ENCODE measurements at regions not wholly inside any gene's neighbourhood (a gene's known extent, or its start where the extent isn't known, plus 50 kb on each side); places are given as distances from the start of the nearest gene placed in this dataset.

- no peaks in the 10 kb centered on the region for H4K20me1 ChIP-seq (ENCODE audit: insufficient read depth, low read length)
- no TSS peak for BruUV-seq (replicated peaks)
- H3K9me3 ChIP-seq (ENCODE audit: control insufficient read depth, insufficient read depth, low read length): no peaks in the 10 kb centered on the region
- intact Hi-C loops (cut with micrococcal nuclease) (no loop called here), in situ Hi-C loops (cut with MboI; ENCODE audit: low sequenced_read_pairs) (no loop called here), dilution Hi-C loops (cut with HindIII; ENCODE audit: low sequenced_read_pairs, unreplicated experiment) (no loop called here)
- no peak overlapping the region for H4K5ac ChIP-seq (ENCODE audit: low read depth, low read length)
- H2BK120ac ChIP-seq (ENCODE audit: low read depth, low read length): no peak overlapping the region
- H3K4ac ChIP-seq (ENCODE audit: low read depth, low read length): no peak overlapping the region
- no peaks in the 10 kb centered on the region for H3K79me1 ChIP-seq (ENCODE audit: low read depth in 1 of 2, low read length in 2 of 2)
- H3K9ac ChIP-seq (ENCODE audit: low read depth, low read length): no peak overlapping the region
- no peak for DNase-seq
- no peak overlapping the region for H3K4me2 ChIP-seq (ENCODE audit: low read depth, low read length)
- H2AK9ac ChIP-seq (replicated peaks; ENCODE audit: low read depth, low read length, poor library complexity): no peak overlapping the region
- no peaks in the 10 kb centered on the region for H3K9me1 ChIP-seq (ENCODE audit: insufficient read depth, low read length)
- ChIA-PET CTCF (interaction anchor here (1.3 kb wide), 1 partner anchor 16 kb away, joined by 3 read pairs; no protein-coding TSS in a partner anchor), POLR2A (ENCODE audit: unreplicated experiment) (no interaction called here)
- peaks cover 4% of the 10 kb centered on the region for H3K27me3 ChIP-seq (ENCODE audit: control insufficient read depth, insufficient read depth, low read length)
- H3K27ac ChIP-seq (ENCODE audit: insufficient read depth, low read length): no peak overlapping the region
- no peak overlapping the region for H2BK15ac ChIP-seq (ENCODE audit: low read depth, low read length)
- no peak overlapping the region for H3K14ac ChIP-seq (replicated peaks; ENCODE audit: low read depth, low read length)
- H2AK5ac ChIP-seq (ENCODE audit: low read depth, low read length): no peak overlapping the region
- no peaks in the 10 kb centered on the region for H3K4me1 ChIP-seq (ENCODE audit: control insufficient read depth, insufficient read depth, low read length)
- no peak overlapping the region for H3K4me3 ChIP-seq (ENCODE audit: insufficient read depth, low read depth, low read length)
- no peak overlapping the region for H3K56ac ChIP-seq (ENCODE audit: extremely low read depth, insufficient read depth, low read length)
- H3K23ac ChIP-seq (ENCODE audit: low read depth, low read length): no peak overlapping the region
- H4K91ac ChIP-seq (ENCODE audit: insufficient read depth, low read depth, low read length): no peak overlapping the region
- ATAC-seq (ENCODE audit: low read depth): no peak
- no peak overlapping the region for H4K8ac ChIP-seq (ENCODE audit: low read depth in 2 of 2, low read length in 2 of 2)
- no peak overlapping the region for H2AFZ ChIP-seq (replicated peaks; ENCODE audit: low read length, poor library complexity)
- H2BK20ac ChIP-seq (ENCODE audit: low read depth, low read length): no peak overlapping the region
- no peak for TF ChIP-seq RCOR1 (IDR thresholded peaks at IDR 0.05; ENCODE audit: insufficient replicate concordance, low read length)
- no peak for TF ChIP-seq MXI1 (IDR thresholded peaks at IDR 0.05; ENCODE audit: borderline replicate concordance, low read depth, low read length)
- no peak for TF ChIP-seq NFE2L2 (IDR thresholded peaks at IDR 0.05; ENCODE audit: low read depth, low read length)
- no peak for TF ChIP-seq POLR2A (IDR thresholded peaks at IDR 0.05; ENCODE audit: low read depth, low read length)
- TF ChIP-seq RAD21 (IDR thresholded peaks at IDR 0.05; ENCODE audit: low read length): no peak
- TF ChIP-seq SMC3 (IDR thresholded peaks at IDR 0.05; ENCODE audit: low read depth, low read length): no peak
- no peak for TF ChIP-seq BHLHE40 (IDR thresholded peaks at IDR 0.05; ENCODE audit: low read depth, low read length)
- no peak for TF ChIP-seq USF2 (IDR thresholded peaks at IDR 0.05; ENCODE audit: low read depth, low read length)
- no peak for TF ChIP-seq FOS (IDR thresholded peaks at IDR 0.05; ENCODE audit: low read depth, low read length)
- TF ChIP-seq ELK1 (IDR thresholded peaks at IDR 0.05; ENCODE audit: borderline replicate concordance, low read depth, low read length): no peak
- TF ChIP-seq CTCF (conservative IDR thresholded peaks at IDR 0.05; ENCODE audit: low read depth, low read length): no peak
- no peak for TF ChIP-seq CEBPB (IDR thresholded peaks at IDR 0.05; ENCODE audit: low read depth, low read length)
- TF ChIP-seq RFX5 (IDR thresholded peaks at IDR 0.05; ENCODE audit: low read depth, low read length): no peak
- no peak for TF ChIP-seq MAFK (IDR thresholded peaks at IDR 0.05; ENCODE audit: low read depth, low read length)
- no peak for TF ChIP-seq MAZ (IDR thresholded peaks at IDR 0.05; ENCODE audit: borderline replicate concordance, low read depth, low read length)
- TF ChIP-seq CHD1 (IDR thresholded peaks at IDR 0.05; ENCODE audit: low read depth, low read length): no peak
- 60% methylated on average over 3 of the region's 5 CpGs; no CpG with 5 or more reads in 1 of the 2 experiments for WGBS, 2 experiments (ENCODE audit: extremely low coverage in 2 of 2, insufficient read length in 1 of 2)
- H2BK5ac ChIP-seq (ENCODE audit: low read depth, low read length, poor library complexity, severe bottlenecking): no peak overlapping the region
- no peaks in the 10 kb centered on the region for H3K36me3 ChIP-seq (ENCODE audit: control insufficient read depth, insufficient read depth, low read length)
- no peak overlapping the region for H3K18ac ChIP-seq (ENCODE audit: low read depth, low read length)
Measured at GRCh38 chr5:15440434-15440833, 59.5 kb upstream of the FBXL7 start.

Data from IMR-90 (cell line).